ENCODE measurements at regions not wholly inside any gene's neighbourhood (a gene's known extent, or its start where the extent isn't known, plus 50 kb on each side); places are given as distances from the start of the nearest gene placed in this dataset.

- H3K4me1 ChIP-seq (replicated peaks), result no peaks in the 10 kb centered on the region
- 94% methylated on average over 1 of the region's 1 CpG for WGBS
- DNase-seq (ENCODE audit: low spot score), result no peak
- no peaks in the 10 kb centered on the region for H3K9me3 ChIP-seq
- no peaks in the 10 kb centered on the region for H3K36me3 ChIP-seq
- intact Hi-C loops (cut with DNase I), result no loop called here
- H3K4me3 ChIP-seq, result no peak overlapping the region
- no peak for TF ChIP-seq POLR2A (IDR thresholded peaks at IDR 0.05)
- no peak for TF ChIP-seq CTCF (IDR thresholded peaks at IDR 0.05)
- TF ChIP-seq POLR2AphosphoS5 (IDR thresholded peaks at IDR 0.05), result no peak
- H3K27ac ChIP-seq, result no peak overlapping the region
- H3K27me3 ChIP-seq (replicated peaks; ENCODE audit: insufficient read depth), result no peaks in the 10 kb centered on the region
Observed at GRCh38 chr15:37360724-37361123, 260.4 kb upstream of the MEIS2 start.

- WGBS, result 67% methylated on average over 4 of the region's 4 CpGs
- TF ChIP-seq POLR2A (IDR thresholded peaks at IDR 0.05), result no peak
- intact Hi-C loops (cut with DNase I), result no loop called here
- H3K36me3 ChIP-seq, result no peaks in the 10 kb centered on the region
- H3K9me3 ChIP-seq, result no peaks in the 10 kb centered on the region
- H3K27ac ChIP-seq, result no peak overlapping the region
- no peak overlapping the region for H3K4me3 ChIP-seq
- no peaks in the 10 kb centered on the region for H3K27me3 ChIP-seq (replicated peaks; ENCODE audit: insufficient read depth)
- H3K4me1 ChIP-seq (replicated peaks), result no peaks in the 10 kb centered on the region
- no peak for DNase-seq (ENCODE audit: low spot score)
Observed at GRCh38 chr15:37361621-37362020, 261.3 kb upstream of the MEIS2 start.

- Histone ChIP-seq H3K9me3 (no peaks in the 10 kb centered on the region), H3K27me3 (replicated peaks; ENCODE audit: insufficient read depth) (no peaks in the 10 kb centered on the region), H3K4me1 (replicated peaks) (no peaks in the 10 kb centered on the region), H3K36me3 (no peaks in the 10 kb centered on the region), H3K27ac (no peak overlapping the region), H3K4me3 (no peak overlapping the region)
- intact Hi-C loops (cut with DNase I), result no loop called here
- TF ChIP-seq POLR2A (IDR thresholded peaks at IDR 0.05), result no peak
- TF ChIP-seq POLR2AphosphoS5 (IDR thresholded peaks at IDR 0.05), result no peak
- no peak for TF ChIP-seq CTCF (IDR thresholded peaks at IDR 0.05)
- WGBS, result 87% methylated on average over 3 of the region's 3 CpGs
- no peak for DNase-seq (ENCODE audit: low spot score)
Observed at GRCh38 chr15:37362414-37362813, 262.1 kb upstream of the MEIS2 start.

- no peak overlapping the region for H3K27ac ChIP-seq
- no peaks in the 10 kb centered on the region for H3K4me1 ChIP-seq (replicated peaks)
- 83% methylated on average over 4 of the region's 4 CpGs for WGBS
- no peak for DNase-seq (ENCODE audit: low spot score)
- TF ChIP-seq POLR2AphosphoS5 (IDR thresholded peaks at IDR 0.05), result no peak
- no peak for TF ChIP-seq POLR2A (IDR thresholded peaks at IDR 0.05)
- TF ChIP-seq CTCF (IDR thresholded peaks at IDR 0.05), result no peak
- intact Hi-C loops (cut with DNase I), result no loop called here
- no peak overlapping the region for H3K4me3 ChIP-seq
- H3K27me3 ChIP-seq (replicated peaks; ENCODE audit: insufficient read depth), result no peaks in the 10 kb centered on the region
- H3K9me3 ChIP-seq, result no peaks in the 10 kb centered on the region
- H3K36me3 ChIP-seq, result no peaks in the 10 kb centered on the region
Observed at GRCh38 chr15:37368961-37369360, 268.6 kb upstream of the MEIS2 start.

- no peaks in the 10 kb centered on the region for H3K4me1 ChIP-seq (replicated peaks)
- intact Hi-C loops (cut with DNase I), result no loop called here
- DNase-seq (ENCODE audit: low spot score), result no peak
- WGBS, result 71% methylated on average over 2 of the region's 2 CpGs
- no peaks in the 10 kb centered on the region for H3K9me3 ChIP-seq
- no peaks in the 10 kb centered on the region for H3K27me3 ChIP-seq (replicated peaks; ENCODE audit: insufficient read depth)
- no peak overlapping the region for H3K4me3 ChIP-seq
- no peaks in the 10 kb centered on the region for H3K36me3 ChIP-seq
- no peak for TF ChIP-seq POLR2AphosphoS5 (IDR thresholded peaks at IDR 0.05)
- no peak for TF ChIP-seq POLR2A (IDR thresholded peaks at IDR 0.05)
- no peak for TF ChIP-seq CTCF (IDR thresholded peaks at IDR 0.05)
- H3K27ac ChIP-seq, result no peak overlapping the region
Observed at GRCh38 chr15:37370941-37371340, 270.6 kb upstream of the MEIS2 start.

Measured in prostate gland (tissue), 2 donors.